Esophagus muscularis mucosa (tissue), 4 donors: ENCODE measurements at regions not wholly inside any gene's neighbourhood (a gene's known extent, or its start where the extent isn't known, plus 50 kb on each side); places are given as distances from the start of the nearest gene placed in this dataset.

Experiments used
- DNase-seq: peaks from one replicate; pipeline ENCODE4 v3.0.0-alpha.2; 2017; ENCODE audit errors: extremely low spot score
- H3K27ac ChIP-seq, 4 donors: fragments of 200-600 bp; sonication (generic); replicated peaks in 1 of 4; 1 replicate in 3 of 4; 2 replicates in 1 of 4; pipeline ENCODE4 v1.5.1; 2016 to 2019; ENCODE audit warnings: mild to moderate bottlenecking in 1 of 4
- H3K27me3 ChIP-seq, 4 donors: fragments of 200-600 bp; sonication (generic); one replicate each; pipeline versions ENCODE4 v1.5.1 to v1.6.0; 2016 to 2019
- H3K36me3 ChIP-seq, 4 donors: fragments of 200-600 bp; sonication (generic); one replicate each; pipeline ENCODE4 v1.5.1; 2016 to 2019
- H3K4me1 ChIP-seq, 4 donors: fragments of 200-600 bp; sonication (generic); one replicate each; pipeline ENCODE4 v1.5.1; 2016 to 2019
- H3K4me3 ChIP-seq, 4 donors: fragments of 200-600 bp; sonication (generic); 1 replicate in 2 of 4; 2 replicates in 2 of 4; pipeline ENCODE4 v1.5.1; 2016 to 2019; ENCODE audit warnings: mild to moderate bottlenecking in 4 of 4, moderate library complexity in 1 of 4
- H3K9me3 ChIP-seq, 4 donors: fragments of 200-600 bp; sonication (generic); 1 replicate in 3 of 4; 2 replicates in 1 of 4; pipeline ENCODE4 v1.5.1; 2016 to 2019
- CTCF ChIP-seq, 3 experiments: fragments of 200-600 bp in 2 of 3; fragments of 450-650 bp in 1 of 3; sonication (generic) in 2 of 3; IDR thresholded peaks; one replicate each; pipeline ENCODE4 v1.5.1; 2017 to 2019; ENCODE audit warnings: antibody characterized with exemption in 3 of 3, mild to moderate bottlenecking in 2 of 3, moderate library complexity in 1 of 3
- EP300 ChIP-seq: sonication (generic); formaldehyde crosslinking; IDR thresholded peaks from one replicate; pipeline ENCODE4 v1.6.1; 2017; ENCODE audit warnings: antibody characterized with exemption
- POLR2A ChIP-seq: fragments of 450-650 bp; IDR thresholded peaks from one replicate; pipeline ENCODE4 v1.6.1; 2017; ENCODE audit warnings: antibody characterized with exemption, moderate library complexity, mild to moderate bottlenecking, low read depth
- POLR2AphosphoS5 ChIP-seq, 2 donors: sonication (generic); formaldehyde crosslinking; IDR thresholded peaks; one replicate each; pipeline ENCODE4 v1.6.1; 2017; ENCODE audit warnings: antibody characterized with exemption in 2 of 2
- WGBS: methylation state at CpG from one replicate; pipeline ENCODE4 v1.1.5; 2018; 5-methylcytosine and 5-hydroxymethylcytosine counted together
- intact Hi-C: fragments of 100-400 bp; cut with DNase I; formaldehyde crosslinking; loops from one replicate; pipeline ENCODE4 v1.15.1; 2023

- H3K4me1 ChIP-seq, result no peaks in the 10 kb centered on the region
- no peaks in the 10 kb centered on the region for H3K36me3 ChIP-seq
- H3K4me3 ChIP-seq, result no peak overlapping the region
- no peaks in the 10 kb centered on the region for H3K27me3 ChIP-seq
- intact Hi-C loops, result no loop called here
- WGBS, result 76% methylated on average over 6 of the region's 6 CpGs
- H3K27ac ChIP-seq, result no peak overlapping the region
- H3K9me3 ChIP-seq, result no peaks in the 10 kb centered on the region
- DNase-seq, result no peak
- TF ChIP-seq EP300 (no peak), POLR2AphosphoS5 (IDR thresholded peaks at IDR 0.05) (no peak), CTCF (IDR thresholded peaks at IDR 0.05) (no peak), POLR2A (no peak)
Measured at GRCh38 chr20:7716286-7716972, 223.8 kb downstream of the HAO1 start.

- no peak for DNase-seq
Measured at GRCh38 chr20:7722564-7722963, 217.7 kb downstream of the HAO1 start.

GRCh38 chr20:7723284-7723683 lies 217.0 kb downstream of the HAO1 start:
- Histone ChIP-seq H3K27ac (no peak overlapping the region), H3K36me3 (no peaks in the 10 kb centered on the region), H3K4me1 (no peaks in the 10 kb centered on the region), H3K27me3 (no peaks in the 10 kb centered on the region), H3K9me3 (no peaks in the 10 kb centered on the region), H3K4me3 (no peak overlapping the region)
- intact Hi-C loops, result no loop called here
- 81% methylated on average over 1 of the region's 1 CpG for WGBS
- no peak for TF ChIP-seq EP300
- DNase-seq, result no peak

More at GRCh38 chr20:7722564-7722963, 217.7 kb downstream of the HAO1 start:
- H3K4me3 ChIP-seq, result no peak overlapping the region
- 66% methylated on average over 5 of the region's 5 CpGs for WGBS
- H3K4me1 ChIP-seq, result no peaks in the 10 kb centered on the region
- no peaks in the 10 kb centered on the region for H3K36me3 ChIP-seq
- intact Hi-C loops, result no loop called here
- no peaks in the 10 kb centered on the region for H3K9me3 ChIP-seq
- H3K27me3 ChIP-seq, result no peaks in the 10 kb centered on the region
- TF ChIP-seq POLR2A, result no peak
- TF ChIP-seq EP300, result no peak
- TF ChIP-seq POLR2AphosphoS5 (IDR thresholded peaks at IDR 0.05), result no peak
- no peak for TF ChIP-seq CTCF (IDR thresholded peaks at IDR 0.05)
- H3K27ac ChIP-seq, result no peak overlapping the region

GRCh38 chr20:7728338-7728737 lies 211.9 kb downstream of the HAO1 start:
- DNase-seq, result no peak
- no peaks in the 10 kb centered on the region for H3K36me3 ChIP-seq
- H3K4me1 ChIP-seq, result no peaks in the 10 kb centered on the region
- no peak overlapping the region for H3K27ac ChIP-seq
- H3K27me3 ChIP-seq, result no peaks in the 10 kb centered on the region
- H3K4me3 ChIP-seq, result no peak overlapping the region
- TF ChIP-seq EP300, result no peak
- TF ChIP-seq CTCF (IDR thresholded peaks at IDR 0.05), result no peak
- no peak for TF ChIP-seq POLR2A
- no peak for TF ChIP-seq POLR2AphosphoS5 (IDR thresholded peaks at IDR 0.05)
- intact Hi-C loops, result no loop called here
- H3K9me3 ChIP-seq, result no peaks in the 10 kb centered on the region

- Histone ChIP-seq H3K9me3 (no peaks in the 10 kb centered on the region), H3K4me3 (no peak overlapping the region), H3K27ac (no peak overlapping the region), H3K36me3 (no peaks in the 10 kb centered on the region), H3K27me3 (no peaks in the 10 kb centered on the region), H3K4me1 (no peaks in the 10 kb centered on the region)
- no peak for DNase-seq
- 73% methylated on average over 1 of the region's 1 CpG for WGBS
- no peak for TF ChIP-seq CTCF (IDR thresholded peaks at IDR 0.05)
- no peak for TF ChIP-seq POLR2A
- no peak for TF ChIP-seq EP300
- no peak for TF ChIP-seq POLR2AphosphoS5 (IDR thresholded peaks at IDR 0.05)
- intact Hi-C loops, result no loop called here
Measured at GRCh38 chr20:7734216-7734615, 206.0 kb downstream of the HAO1 start.
